ENCODE measurements at regions not wholly inside any gene's neighbourhood (a gene's known extent, or its start where the extent isn't known, plus 50 kb on each side); places are given as distances from the start of the nearest gene placed in this dataset.

DNA sequence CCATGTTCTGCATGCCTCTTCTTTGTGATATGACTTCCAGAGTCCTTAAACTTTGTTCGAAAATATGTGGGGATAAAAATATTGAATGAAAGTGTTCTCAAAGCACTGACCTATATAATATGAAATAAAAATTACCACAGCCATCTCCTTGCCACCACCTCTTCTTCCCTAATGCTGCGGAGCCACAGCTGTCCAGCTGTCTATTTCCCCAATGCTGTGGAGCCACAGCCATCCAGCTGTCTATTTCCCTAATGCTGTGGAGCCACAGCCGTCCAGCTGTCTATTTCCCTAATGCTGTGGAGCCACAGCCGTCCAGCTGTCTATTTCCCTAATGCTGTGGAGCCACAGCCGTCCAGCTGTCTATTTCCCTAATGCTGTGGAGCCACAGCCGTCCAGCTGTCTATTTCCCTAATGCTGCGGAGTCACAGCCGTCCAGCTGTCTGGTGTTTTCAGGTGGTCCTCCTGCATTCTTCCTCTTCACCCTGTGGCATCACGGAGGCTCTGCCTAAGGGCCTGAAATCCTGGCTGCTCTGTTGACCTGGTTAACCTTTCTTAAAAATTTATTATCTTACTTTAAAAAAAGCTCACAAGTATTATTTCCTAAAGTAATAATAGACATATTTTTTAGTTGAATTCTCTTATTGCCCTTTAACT lies 266.1 kb upstream of the MEX3C start:
- Histone ChIP-seq H3K4me3 (ENCODE audit: low read depth, low read length) (no peak overlapping the region), H3K27me3 (ENCODE audit: control insufficient read depth, insufficient read depth, low read length) (no peaks in the 10 kb centered on the region), H3K36me3 (ENCODE audit: control insufficient read depth, insufficient read depth, low read length) (no peaks in the 10 kb centered on the region)
- TF ChIP-seq, protein P1, sequence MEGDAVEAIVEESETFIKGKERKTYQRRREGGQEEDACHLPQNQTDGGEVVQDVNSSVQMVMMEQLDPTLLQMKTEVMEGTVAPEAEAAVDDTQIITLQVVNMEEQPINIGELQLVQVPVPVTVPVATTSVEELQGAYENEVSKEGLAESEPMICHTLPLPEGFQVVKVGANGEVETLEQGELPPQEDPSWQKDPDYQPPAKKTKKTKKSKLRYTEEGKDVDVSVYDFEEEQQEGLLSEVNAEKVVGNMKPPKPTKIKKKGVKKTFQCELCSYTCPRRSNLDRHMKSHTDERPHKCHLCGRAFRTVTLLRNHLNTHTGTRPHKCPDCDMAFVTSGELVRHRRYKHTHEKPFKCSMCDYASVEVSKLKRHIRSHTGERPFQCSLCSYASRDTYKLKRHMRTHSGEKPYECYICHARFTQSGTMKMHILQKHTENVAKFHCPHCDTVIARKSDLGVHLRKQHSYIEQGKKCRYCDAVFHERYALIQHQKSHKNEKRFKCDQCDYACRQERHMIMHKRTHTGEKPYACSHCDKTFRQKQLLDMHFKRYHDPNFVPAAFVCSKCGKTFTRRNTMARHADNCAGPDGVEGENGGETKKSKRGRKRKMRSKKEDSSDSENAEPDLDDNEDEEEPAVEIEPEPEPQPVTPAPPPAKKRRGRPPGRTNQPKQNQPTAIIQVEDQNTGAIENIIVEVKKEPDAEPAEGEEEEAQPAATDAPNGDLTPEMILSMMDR (IDR thresholded peaks at IDR 0.05; ENCODE audit: insufficient read depth, low read length, poor library complexity, severe bottlenecking), result no peak
- no peak for DNase-seq (ENCODE audit: low read depth)

DNA sequence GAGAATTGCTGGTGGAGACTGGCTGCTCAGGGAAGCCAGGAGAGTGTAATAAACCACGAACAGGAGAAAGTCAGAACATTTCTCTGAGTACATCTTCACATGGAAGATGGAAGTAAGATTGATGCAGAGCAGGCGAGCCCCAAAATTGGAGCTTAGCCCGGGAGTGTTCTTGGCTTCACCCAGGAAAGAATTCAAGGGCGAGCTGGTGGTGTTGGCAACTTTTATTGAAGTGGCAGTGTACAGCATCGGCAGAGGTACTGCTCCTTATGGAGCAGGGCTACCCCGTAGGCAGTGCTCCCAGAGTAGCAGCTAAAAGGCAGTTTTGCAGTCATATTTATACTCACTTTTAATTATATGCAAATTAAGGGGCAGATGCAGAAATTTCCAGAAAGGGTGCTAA lies 281.4 kb upstream of the MEX3C start:
- Histone ChIP-seq H3K4me3 (ENCODE audit: low read depth, low read length) (no peak overlapping the region), H3K27me3 (ENCODE audit: control insufficient read depth, insufficient read depth, low read length) (no peaks in the 10 kb centered on the region), H3K36me3 (ENCODE audit: control insufficient read depth, insufficient read depth, low read length) (no peaks in the 10 kb centered on the region)
- TF ChIP-seq, protein P1 (IDR thresholded peaks at IDR 0.05; ENCODE audit: insufficient read depth, low read length, poor library complexity, severe bottlenecking), result no peak
- DNase-seq (ENCODE audit: low read depth), result no peak

DNA sequence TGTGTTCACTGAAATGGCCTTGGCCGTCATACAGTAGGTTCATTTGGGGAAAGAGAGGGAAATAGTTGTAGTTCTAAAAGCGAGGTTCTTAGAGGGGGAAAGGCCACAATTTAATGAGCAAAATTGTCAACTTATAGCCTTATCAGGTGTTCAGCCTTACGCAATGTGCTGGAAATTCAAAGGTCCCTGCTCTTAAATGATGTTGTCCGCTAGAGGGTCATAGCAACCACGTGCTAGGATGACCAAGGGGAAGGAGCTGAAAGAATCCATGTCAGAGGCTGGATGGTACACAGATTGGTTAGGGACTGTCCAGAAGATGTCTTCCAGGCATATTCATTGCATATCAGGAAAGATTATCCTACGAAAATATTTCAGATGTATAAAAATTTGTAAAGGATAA lies 282.3 kb upstream of the MEX3C start:
- TF ChIP-seq, protein P1 (IDR thresholded peaks at IDR 0.05; ENCODE audit: insufficient read depth, low read length, poor library complexity, severe bottlenecking), result no peak
- Histone ChIP-seq H3K27me3 (ENCODE audit: control insufficient read depth, insufficient read depth, low read length) (no peaks in the 10 kb centered on the region), H3K36me3 (ENCODE audit: control insufficient read depth, insufficient read depth, low read length) (no peaks in the 10 kb centered on the region)

DNA sequence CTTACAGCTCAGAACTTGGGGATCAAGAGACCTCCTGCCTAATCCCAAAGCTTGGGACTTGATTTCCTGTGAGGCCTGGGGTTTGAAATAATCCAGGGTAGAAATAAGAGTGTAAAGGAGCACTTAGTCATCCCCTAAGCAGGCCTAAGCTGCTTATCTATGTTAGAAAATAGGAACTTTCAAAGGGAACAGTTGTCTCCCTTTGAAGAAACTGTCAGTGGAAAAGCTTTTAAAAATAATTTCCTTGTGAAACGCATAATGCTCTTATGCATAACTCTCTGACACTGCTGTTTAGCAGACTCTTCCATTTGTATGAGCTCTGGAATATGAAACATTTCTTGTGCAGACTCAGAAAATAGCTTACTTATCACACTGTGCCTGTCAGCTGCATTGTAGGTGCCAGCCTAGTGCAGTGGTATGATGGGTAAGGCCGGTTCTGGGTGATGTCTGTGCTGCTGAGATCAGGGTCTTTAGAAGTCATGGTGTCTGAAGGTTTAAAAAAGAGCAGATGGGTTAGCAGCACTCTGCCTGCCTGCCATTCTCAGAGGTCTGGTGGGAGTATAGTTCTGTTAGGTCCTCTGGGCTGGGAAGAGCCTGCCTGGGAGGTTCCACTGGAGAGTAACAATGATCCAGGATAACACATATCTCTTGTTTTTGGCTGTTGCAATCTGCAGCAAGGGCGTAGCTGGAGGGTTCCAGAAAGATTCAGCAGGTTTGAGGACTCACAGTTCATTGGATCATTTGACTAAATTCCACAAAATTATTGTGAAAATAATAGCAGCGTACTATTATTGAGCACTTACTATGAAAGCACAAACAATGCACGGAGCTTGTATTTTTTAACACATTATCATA lies 283.2 kb upstream of the MEX3C start:
- TF ChIP-seq, protein P1 (IDR thresholded peaks at IDR 0.05; ENCODE audit: insufficient read depth, low read length, poor library complexity, severe bottlenecking), result no peak
- DNase-seq (ENCODE audit: low read depth), result no peak
- no peaks in the 10 kb centered on the region for H3K27me3 ChIP-seq (ENCODE audit: control insufficient read depth, insufficient read depth, low read length)
- no peaks in the 10 kb centered on the region for H3K36me3 ChIP-seq (ENCODE audit: control insufficient read depth, insufficient read depth, low read length)
- H3K4me3 ChIP-seq (ENCODE audit: low read depth, low read length), result no peak overlapping the region

More for the DNA sequence above, 282.3 kb upstream of the MEX3C start:
- DNase-seq (ENCODE audit: low read depth), result no peak
- no peak overlapping the region for H3K4me3 ChIP-seq (ENCODE audit: low read depth, low read length)

DNA sequence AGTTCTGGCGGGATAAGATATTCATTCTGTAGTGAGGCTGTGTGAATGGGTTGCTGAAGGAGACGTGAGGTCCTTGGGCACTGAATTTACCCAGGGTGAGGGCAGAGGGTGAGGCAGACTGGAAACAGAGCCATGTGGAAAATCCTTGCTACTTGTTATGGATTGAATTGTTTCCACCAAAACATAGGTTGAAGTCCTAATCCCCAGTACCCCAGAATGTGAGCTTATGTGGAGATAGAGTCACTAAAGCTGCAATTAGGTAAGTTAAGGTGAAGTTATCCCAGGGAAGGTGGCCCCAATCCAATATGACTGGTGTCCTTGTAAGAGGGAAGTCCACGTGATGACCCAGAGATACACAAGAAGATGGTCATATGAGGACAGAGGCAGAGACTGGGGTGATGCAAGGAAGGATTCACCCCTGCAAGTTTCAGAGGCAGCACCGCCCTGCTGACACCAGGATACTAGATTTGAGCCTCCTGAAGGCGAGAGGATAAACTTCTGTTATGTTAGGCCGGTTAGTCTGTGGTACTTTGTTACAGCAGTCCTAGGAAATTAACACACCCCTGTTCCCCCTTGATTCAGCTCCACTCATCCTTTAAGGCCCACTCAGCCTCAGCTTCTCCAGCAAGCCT lies 289.4 kb upstream of the MEX3C start:
- TF ChIP-seq, protein P1 (IDR thresholded peaks at IDR 0.05; ENCODE audit: insufficient read depth, low read length, poor library complexity, severe bottlenecking), result no peak
- Histone ChIP-seq H3K27me3 (ENCODE audit: control insufficient read depth, insufficient read depth, low read length) (no peaks in the 10 kb centered on the region), H3K4me3 (ENCODE audit: low read depth, low read length) (no peak overlapping the region), H3K36me3 (ENCODE audit: control insufficient read depth, insufficient read depth, low read length) (no peaks in the 10 kb centered on the region)
- no peak for DNase-seq (ENCODE audit: low read depth)

Data from kidney epithelial cell (primary cell).